Ammon's horn (tissue), 1 donor: ENCODE measurements at regions not wholly inside any gene's neighbourhood (a gene's known extent, or its start where the extent isn't known, plus 50 kb on each side); places are given as distances from the start of the nearest gene placed in this dataset.
"Not testable (repeated sequence)": the region's sequence is repeated elsewhere in the genome, so short reads cannot be mapped to it uniquely, and the experiment has no call there.

Experiments used
- DNase-seq: peaks from one replicate; pipeline ENCODE4 v3.0.0-alpha.2; 2016; ENCODE audit warnings: low spot score

DNA sequence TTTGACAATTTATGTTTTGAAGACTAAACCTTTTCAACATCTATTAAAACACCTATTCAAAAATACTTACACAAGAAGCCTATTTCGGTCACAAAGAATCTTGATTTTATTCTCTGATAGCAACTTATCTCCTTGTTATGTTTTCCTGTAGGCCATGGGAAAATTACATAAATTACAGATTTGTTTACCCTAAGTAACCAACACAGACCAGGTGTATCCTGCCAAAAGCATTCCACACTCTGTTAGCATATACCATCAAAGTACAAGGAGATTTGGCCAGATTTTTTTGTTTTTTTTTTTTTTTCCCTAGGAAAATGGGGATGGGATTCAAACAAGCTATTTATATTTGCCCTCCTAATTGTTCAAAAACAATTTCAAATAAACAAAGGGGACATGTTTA is 497.9 kb upstream of the MAGEB18 start:
- DNase-seq, result no peak

DNA sequence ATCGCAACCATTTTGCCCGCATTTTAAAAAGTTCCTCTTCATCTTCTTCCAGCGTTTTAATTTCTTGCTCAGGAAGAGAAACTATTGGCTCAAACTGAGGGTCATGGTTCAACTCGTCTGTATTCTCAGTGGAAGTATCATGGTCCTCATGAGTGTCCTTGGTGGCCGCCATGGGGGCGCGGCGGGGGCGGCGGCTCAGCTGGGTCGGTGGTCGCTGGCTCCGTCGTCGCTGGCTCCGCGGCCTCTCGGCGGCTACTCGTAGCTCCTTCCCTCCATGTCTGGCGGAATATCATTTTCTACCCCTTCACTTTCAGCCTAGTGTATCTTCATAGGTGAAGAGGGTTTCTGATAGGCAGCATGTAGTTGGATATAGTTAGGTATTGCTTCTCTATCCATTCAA is 492.0 kb upstream of the MAGEB18 start:
- no peak for DNase-seq

DNA sequence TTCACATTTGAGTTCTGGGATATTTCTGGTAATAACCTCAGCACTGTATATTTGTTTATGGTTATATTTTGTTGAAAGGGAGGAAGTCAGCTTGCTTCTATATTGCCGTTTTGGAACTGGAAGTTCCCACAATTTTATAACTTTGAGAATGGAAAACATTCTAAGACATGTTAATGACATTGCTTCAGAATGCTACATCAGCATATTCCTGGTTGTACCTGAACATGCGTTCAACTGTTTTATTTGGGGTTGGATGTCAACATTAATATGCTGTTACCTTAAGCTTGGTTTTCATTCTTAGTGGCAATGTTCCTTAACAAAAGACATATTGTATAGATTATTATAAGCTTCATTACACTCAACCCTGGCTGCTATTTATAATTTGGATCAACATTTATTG is 489.4 kb upstream of the MAGEB18 start:
- no peak for DNase-seq

DNA sequence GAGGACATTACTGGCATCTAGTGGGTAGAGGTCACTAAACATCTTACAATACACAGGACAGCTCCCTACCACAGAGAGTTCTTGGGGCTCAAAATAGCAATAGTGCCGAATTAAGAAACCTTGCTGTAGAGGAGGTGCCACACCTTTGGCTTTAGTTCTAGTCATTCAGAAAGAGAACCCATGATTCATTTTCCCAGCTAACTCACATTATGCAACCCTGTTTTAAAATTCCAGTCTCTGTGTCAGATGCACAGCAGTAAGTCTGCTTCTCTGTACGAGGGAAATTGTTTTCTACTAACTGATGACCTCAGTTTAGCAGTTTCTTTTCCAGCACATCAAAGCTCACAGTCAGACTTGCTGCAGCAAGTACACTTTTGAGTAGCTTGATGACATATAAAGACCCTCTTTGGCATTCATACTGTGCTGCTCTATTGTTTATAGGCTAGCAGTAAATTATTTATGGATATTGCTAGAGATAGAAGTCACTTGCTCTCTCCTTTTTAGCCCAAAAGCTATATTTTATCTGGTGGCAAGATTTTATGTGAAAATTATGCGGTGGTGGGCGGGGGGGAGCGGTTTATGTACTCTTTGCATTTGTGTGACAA is 487.8 kb upstream of the MAGEB18 start:
- DNase-seq, result no peak

DNA sequence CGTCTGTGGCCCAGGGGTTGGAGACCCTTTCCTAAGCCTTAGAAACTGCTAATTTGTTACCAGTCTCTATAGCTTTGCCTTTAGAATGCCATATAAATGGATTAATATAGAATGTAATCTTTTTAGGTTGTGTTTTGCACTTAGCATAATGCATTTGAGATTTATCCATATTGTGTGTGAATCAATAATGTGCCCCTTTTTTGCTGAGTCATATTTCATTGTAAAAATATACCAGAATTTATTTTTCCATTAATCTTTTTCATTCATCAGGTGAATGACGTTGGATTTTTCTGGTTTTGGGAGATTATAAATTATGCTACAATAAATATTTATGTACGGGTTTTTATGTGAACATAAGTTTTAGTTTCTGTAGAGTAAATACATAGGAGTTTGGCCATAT is 478.8 kb upstream of the MAGEB18 start:
- no peak for DNase-seq

DNA sequence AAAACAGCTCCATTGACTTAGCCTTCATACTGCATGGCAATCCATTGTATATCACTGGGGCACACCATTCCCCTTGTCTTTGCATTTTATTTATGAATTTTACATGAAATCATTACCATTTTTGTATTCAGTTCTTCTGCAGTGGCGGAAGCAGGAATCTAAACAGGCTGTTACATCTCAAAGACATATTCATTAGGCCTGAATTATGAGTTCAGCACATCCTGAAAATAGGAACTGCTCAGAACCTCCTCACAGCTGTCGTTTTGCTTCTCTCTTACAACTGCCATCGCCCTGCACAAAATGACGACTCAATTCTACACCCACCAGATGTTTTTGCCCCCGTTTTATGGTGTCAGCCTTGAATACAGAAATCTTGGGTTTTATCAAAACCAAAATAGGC is 474.4 kb upstream of the MAGEB18 start:
- no peak for DNase-seq

DNA sequence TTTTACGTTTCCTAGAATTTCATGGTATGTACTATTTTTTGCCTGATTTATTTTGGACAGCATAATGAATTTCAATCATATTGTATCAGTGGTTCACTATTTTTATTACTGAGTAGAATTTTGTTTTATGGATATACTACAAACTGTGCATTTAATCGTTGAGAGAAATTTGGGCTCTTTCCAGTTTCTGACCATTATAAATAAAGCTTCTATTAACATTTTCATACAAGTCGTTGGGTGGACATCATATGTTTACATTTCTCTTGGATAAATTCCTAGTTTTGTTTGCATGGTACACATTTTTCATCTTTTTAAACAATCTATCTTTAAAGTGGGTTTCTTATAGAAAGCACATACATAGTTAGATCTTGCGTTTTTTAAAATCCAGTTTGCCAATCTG is 472.7 kb upstream of the MAGEB18 start:
- DNase-seq, result no peak

DNA sequence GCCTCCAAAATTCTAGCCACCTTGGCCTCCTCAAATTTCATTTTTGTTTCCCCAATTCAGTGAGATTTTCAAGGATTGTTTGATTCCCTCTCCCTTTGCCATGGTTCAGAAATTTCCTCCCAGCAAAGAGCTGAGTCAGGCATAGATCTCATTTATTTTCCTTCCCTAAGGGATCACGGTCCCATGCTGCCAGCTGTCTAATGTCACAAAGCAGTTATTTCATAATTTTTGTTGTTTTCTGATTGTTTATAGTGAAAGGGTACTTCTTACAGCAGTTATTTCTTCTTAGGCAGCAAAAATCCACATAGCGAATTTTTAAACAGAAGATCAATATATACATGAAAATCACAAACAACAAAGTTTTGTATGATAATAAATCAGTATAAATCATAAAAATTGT is 470.5 kb upstream of the MAGEB18 start:
- DNase-seq, result no peak

DNA sequence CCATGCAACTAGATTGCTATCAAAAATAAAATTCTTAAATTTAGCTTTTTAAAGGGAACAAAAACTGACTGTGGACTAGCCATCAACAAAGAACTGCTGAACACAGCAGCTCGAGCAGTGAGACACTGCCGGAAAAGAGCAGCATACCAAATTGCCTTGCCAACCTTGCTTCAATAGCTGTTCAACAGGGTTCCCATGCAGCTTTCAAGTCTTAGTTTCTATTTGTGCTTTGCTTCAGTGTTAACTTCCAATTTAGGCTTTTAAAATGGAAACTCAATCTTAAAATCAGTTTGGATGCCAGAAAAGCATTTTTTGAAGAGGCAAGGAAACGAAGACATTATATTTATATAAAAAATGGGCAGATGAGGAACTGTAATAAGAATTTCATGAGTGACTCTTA is 463.4 kb upstream of the MAGEB18 start:
- peak; percentile 10 for DNase-seq

DNA sequence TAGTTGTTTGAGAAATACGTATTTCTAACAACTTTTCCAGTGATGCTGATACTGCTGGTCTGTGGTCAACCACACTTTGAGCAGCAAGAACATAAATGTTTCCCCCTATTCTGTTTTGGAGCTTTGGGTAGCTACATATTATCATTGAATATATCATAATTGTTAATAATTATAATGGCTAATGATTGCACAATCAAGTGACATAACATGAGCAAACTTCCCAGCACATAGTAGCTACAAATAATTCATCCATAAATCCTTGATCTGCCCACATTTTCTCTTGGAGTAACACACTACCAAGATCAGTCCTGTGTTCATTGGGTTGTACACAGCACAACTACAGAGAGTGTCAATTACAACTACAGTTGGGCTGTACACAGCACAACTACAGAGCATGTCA is 436.3 kb upstream of the MAGEB18 start:
- no peak for DNase-seq

DNA sequence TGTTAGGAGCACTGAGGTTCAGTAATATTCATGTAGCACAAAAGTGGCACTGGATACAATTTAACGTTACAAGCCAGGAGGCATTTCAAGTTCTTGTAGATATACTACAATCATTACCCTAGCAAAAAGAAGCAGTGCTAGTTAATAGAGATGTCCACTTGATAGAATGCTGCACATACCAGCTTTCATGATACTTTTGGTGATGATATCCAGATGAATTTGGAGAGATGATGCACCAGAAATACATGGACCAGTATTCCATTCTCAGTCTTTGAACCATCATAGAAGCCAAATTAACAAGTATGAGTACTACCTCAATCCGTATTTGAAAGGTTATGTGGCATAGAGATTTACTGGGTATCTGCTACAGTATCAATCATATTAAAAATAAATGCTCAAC is 421.0 kb upstream of the MAGEB18 start:
- DNase-seq, result no peak

DNA sequence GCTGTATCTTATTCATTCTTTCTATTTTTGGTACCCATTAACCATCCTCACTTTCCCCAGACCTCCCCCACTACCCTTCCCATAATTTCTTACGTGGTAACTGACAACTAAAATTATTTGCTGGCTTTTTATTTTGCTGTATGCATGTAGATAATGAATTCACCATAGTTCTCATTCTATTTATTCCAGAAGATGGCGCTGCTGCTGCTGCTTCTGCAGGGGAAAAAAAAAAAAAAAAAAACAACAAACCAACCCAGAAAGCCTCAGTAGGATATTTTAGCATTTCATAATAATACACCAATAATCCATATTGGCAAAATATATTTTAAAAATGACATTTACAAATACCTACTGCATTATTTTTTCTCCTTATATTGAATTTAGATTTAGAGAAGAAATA is 416.6 kb upstream of the MAGEB18 start:
- no peak for DNase-seq

DNA sequence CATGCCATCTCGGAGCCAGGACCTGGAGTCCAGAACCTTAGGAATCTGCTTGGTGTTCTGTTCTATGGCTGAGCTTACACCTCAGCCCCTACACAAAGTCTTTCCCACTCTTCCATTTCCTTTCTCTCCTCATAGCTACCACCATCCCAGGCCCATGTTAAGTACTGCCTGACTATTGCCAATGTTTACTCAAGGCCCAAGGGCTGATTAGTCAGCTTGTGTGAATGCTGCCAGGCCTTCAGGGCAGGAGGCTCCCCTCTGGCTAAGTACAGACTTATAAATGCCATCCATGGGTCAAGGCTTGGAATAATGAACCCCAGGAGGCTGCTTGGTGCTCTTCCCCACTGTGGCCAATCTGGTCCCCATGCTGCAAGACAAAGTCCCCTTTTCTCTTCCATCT is 411.6 kb upstream of the MAGEB18 start:
- no peak for DNase-seq

DNA sequence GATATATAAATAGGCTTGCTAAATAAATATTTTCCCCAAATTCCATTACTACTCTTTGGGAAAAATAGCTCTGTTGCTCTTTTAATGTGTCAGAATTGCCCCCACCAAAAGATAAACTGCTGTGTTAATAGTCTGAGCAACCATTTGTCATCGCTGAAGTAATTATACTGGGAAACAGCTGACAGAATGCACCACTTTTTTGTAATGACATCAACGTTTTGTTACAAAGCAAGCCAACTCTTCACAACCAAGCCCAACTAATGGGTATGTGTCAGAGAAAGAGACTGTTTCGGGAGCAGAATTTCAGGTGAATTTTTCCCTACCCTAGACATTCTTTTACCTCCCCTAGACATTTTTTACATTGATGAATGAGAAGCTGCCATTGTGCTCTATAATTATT is 405.0 kb upstream of the MAGEB18 start:
- no peak for DNase-seq

DNA sequence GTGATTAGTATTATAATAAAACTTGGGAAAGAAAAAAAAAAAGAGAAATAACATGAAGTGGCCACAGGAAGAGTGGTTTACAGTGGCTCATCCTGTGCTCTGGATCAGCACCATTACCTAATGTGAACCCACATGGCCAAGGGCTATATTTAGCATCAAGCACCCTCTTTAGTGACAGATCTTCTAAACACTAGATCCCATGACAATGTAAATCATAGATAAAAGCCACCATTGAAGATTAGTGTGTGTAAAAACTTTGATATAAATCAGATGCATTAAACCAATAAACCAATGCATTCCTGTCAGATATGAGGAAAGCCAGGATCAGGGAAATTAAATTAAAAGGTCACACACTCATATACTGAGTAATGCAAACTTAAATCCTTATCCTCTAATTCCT is 400.6 kb upstream of the MAGEB18 start:
- DNase-seq, result no peak

DNA sequence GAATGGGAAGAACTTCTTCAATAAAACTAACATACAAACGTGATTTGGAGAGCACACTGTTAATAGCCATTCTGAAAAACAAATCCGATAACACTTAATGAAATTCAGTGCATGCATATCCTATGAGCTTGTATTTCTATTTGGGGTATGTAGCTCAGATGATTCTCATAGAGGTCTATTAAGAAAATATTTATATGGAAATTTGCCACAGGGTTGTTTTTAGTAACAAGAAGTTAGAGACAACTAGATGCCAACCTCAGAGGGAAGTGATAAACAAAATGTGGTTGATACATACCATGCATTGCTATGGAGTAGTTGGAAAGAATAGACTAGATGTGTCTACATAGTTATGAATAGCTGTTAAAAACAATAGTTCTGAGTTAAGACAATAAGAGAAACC is 395.8 kb upstream of the MAGEB18 start:
- no peak for DNase-seq

DNA sequence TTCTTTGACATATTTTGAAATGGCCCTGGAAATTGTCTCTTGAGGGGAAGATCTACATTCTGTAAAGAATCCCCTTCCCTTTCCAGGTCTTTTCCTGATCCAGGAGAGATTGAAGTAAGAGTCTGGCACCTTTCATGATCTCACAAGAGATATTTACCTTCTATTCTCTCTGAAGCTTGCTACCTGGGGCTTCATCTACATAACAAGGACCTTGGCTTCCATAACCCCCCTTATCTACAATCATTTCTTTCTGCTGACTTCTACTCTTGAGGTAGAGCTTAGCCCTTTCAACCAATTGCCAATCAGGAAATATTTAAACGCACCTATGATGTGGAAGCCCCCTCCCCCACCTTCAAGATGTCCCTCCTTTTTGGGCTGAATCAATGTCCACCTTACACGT is 383.7 kb upstream of the MAGEB18 start:
- DNase-seq, result no peak

DNA sequence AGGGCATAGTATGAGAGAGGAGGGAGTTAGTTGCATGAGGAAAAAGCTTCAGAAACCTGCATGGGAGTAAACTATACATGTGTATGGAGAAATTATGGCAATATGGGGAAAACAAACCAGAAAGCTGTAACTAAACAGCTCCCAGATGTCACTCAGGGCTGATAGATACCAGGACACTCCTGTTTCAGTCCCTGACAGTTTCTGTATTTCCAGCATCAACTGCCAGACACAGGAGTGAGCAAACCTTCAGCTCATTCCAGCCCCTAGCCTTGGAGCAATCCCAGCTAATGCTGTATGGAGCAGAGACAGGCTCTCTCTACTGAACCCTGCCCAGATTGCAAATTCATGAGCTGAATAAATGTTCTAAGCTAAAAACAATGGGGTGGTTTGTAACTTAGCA is 382.9 kb upstream of the MAGEB18 start:
- no peak for DNase-seq

DNA sequence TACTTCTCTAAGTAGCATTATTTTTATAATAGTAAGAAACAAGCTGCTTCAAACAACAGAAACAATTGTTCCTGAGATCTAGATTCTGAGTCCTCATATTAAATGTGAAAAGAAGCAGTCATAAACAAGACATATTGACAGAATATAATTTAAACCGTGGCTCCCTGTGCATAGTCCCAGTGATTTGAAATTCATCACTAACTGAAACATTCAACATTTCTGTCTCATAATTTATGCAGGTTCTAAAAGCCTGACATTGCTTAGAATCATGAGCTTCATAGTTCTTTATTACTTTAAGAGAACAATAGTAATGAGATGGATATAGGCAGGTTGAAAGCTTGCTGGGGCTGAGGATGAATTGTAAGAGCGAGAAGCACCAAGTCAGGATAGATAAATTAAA is 375.5 kb upstream of the MAGEB18 start:
- DNase-seq, result no peak

DNA sequence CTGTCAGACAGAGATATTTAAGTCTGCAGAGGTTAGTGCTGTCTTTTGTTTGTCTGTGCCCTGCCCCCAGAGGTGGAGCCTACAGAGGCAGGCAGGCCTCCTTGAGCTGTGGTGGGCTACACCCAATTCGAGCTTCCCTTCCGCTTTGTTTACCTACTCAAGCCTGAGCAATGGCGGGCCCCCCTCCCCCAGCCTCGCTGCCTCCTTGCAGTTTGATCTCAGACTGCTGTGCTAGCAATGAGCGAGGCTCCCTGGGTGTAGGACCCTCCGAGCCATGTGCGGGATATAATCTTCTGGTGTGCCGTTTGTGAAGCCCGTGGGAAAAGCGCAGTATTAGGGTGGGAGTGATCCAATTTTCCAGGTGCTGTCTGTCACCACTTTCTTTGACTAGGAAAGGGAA is 366.3 kb upstream of the MAGEB18 start:
- DNase-seq, result not testable (repeated sequence)

DNA sequence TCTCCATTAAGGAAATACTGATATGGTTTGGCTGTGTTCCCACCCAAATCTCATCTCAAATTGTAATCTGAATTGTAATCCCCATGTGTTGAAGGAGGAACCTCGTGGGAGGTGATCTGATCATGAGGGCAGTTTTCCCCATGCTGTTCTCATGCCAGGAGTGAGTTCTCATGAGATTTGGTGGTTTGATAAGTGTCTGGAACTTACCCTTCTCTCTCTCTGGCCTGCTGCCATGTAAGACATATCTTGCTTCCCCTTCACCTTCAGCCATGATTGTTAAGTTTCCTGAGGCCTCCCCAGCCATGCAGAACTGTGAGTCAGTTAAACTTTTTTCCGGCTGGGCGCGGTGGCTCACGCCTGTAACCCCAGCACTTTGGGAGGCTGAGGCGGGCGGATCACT is 340.3 kb upstream of the MAGEB18 start:
- not testable (repeated sequence) for DNase-seq

DNA sequence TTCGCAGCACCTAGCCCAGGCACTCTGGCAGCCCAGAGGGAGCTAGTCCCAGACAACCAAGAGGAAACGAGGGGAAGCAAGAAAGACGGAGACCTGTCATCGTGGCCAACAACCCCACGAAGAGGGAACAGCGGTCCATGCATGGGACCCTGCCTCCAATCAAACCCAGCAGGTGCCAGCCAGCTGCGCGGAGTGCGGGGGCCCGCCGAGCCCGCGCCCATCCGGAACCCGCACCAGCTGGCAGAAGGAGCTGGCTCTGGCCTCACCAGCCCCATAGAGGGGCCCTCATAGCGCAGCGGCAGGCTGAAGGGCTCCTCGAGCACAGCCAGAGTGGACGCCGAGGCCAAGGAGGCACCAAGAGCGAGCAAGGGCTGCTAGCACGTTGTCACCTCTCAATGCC is 332.4 kb upstream of the MAGEB18 start:
- no peak for DNase-seq

DNA sequence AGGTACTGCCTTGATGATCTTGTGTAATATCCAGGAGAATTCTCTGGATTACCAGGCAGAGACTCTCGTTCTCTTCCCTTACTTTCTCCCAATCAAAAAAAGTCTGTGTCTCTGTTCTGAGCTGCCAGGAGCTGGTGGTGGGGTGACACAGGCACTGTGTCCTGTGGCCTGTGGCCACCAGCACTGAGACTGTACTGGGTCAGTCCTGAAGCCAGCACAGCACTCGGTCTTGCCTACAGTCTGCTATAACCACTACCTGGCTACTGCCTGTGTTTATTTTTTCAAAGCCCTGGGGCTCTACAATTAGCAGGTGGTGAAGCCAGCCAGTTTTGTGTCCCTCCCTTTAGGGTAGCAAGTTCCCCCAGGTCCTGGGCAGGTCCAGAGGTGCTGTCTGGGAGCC is 331.1 kb upstream of the MAGEB18 start:
- no peak for DNase-seq

DNA sequence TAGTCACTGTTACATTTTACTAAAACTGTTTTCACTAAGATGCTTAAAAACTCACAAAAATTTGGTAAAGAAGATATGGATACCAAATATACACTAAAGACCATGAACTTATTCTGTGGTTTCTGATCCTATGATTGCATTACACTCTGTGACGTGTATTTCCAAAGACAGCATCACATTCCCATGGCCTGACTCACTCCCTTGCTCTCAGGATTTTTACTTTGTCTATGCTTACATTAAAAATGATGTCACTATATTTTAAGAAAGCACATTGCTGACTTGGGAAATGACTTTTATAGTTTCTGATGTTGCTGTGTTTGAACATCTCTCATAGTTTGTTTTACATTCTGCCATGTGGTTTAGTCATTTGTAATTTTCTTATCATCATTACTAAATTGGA is 327.9 kb upstream of the MAGEB18 start:
- DNase-seq, result no peak

DNA sequence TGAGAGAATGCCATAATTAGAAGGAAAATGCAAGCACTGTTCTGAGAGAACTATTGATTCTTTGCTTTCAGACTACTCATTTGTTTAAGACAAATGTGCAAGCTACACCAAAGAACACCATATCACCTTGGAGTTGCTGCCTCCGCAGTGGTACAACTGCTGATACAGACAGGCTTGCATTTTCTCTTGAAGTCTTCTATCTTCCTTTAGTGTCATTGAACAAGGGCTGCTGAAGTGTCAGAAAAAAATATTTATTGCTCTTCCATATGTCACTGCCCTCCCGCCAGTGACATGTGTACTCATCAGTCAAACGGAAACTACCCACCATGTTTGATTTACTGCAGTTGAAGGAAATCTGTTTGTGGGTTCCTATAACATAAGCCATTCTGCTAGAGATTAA is 318.3 kb upstream of the MAGEB18 start:
- no peak for DNase-seq
